Activated CD8-positive, alpha-beta T cell treated with anti-CD3 and anti-CD28 coated beads for 36 hours (primary cell): ENCODE measurements at regions not wholly inside any gene's neighbourhood (a gene's known extent, or its start where the extent isn't known, plus 50 kb on each side); places are given as distances from the start of the nearest gene placed in this dataset.

Source experiments
- ATAC-seq: fragments of 200-7000 bp; cut with Tn5 transposase; one replicate; pipeline ENCODE4 v1.10.0; 2021; ENCODE audit warnings: mild to moderate bottlenecking, moderate library complexity
- CTCF ChIA-PET: fragments of 350-600 bp; sonication (Branson Sonifier 250); formaldehyde crosslinking; loops from one replicate; lab custom pipeline; 2021; ENCODE audit warnings: antibody characterized with exemption; lab: Charles Lee
- POLR2A ChIA-PET: fragments of 350-600 bp; sonication (Branson Sonifier 250); formaldehyde crosslinking; loops from one replicate; lab custom pipeline; 2021; ENCODE audit warnings: antibody characterized with exemption; lab: Charles Lee
- DNase-seq: peaks from one replicate; pipeline ENCODE4 v3.0.0-alpha.2; 2020
- H3K27ac Mint-ChIP-seq: one replicate; pipeline ENCODE4 v1.8.0; 2021; ENCODE audit warnings: mild to moderate bottlenecking, mixed read lengths
- H3K27me3 Mint-ChIP-seq: one replicate; pipeline ENCODE4 v1.8.0; 2021; ENCODE audit warnings: mixed read lengths
- H3K36me3 Mint-ChIP-seq: one replicate; pipeline ENCODE4 v1.8.0; 2021; ENCODE audit warnings: low read depth, mixed read lengths
- H3K4me1 Mint-ChIP-seq: one replicate; pipeline ENCODE4 v1.8.0; 2021; ENCODE audit warnings: low read depth, mixed read lengths
- H3K4me3 Mint-ChIP-seq: one replicate; pipeline ENCODE4 v1.8.0; 2021; ENCODE audit warnings: mild to moderate bottlenecking, moderate library complexity, mixed read lengths
- H3K9me3 Mint-ChIP-seq: one replicate; pipeline ENCODE4 v1.8.0; 2021; ENCODE audit warnings: mixed read lengths
- CTCF ChIP-seq: fragments of 200-600 bp; IDR thresholded peaks from one replicate; pipeline ENCODE4 v1.8.0; 2022; ENCODE audit warnings: antibody characterized with exemption, mild to moderate bottlenecking
- intact Hi-C: fragments of 100-400 bp; cut with micrococcal nuclease; formaldehyde crosslinking; loops from one replicate; pipeline ENCODE4 v1.10.0; 2022

GRCh38 chr10:44235363-44235762 is 149.5 kb downstream of the CXCL12 start:
- Mint-ChIP-seq H3K27ac (no peak overlapping the region), H3K27me3 (no peaks in the 10 kb centered on the region), H3K4me3 (no peak overlapping the region), H3K36me3 (no peaks in the 10 kb centered on the region), H3K9me3 (peaks cover 2% of the 10 kb centered on the region), H3K4me1 (no peaks in the 10 kb centered on the region)
- no peak for TF ChIP-seq CTCF
- DNase-seq (no peak), ATAC-seq (no peak)
- POLR2A ChIA-PET: no interaction called here
- intact Hi-C loops: no loop called here
- CTCF ChIA-PET: no interaction called here

DNA sequence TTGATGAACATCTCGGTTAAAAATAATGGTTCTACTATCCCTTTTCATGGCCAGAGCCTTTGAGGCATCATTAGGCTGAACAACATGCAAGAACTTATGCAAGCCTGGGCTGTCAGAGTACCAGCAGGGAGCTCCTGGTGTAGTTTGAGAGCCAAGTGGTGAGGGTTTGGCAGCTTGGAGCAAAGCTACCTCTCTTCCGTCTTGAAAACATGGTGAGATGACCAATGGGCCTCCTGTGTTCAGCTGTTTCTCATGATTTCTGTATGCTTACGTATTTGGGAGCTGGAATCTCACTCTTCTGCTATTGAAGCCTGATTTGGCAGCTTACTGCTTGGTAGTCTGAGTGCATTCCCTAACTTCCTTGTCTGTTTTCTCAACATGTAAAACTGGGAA is 150.4 kb downstream of the CXCL12 start:
- Mint-ChIP-seq H3K4me3 (no peak overlapping the region), H3K27ac (no peak overlapping the region), H3K4me1 (no peaks in the 10 kb centered on the region), H3K9me3 (peaks cover 2% of the 10 kb centered on the region), H3K27me3 (no peaks in the 10 kb centered on the region), H3K36me3 (no peaks in the 10 kb centered on the region)
- ATAC-seq: no peak
- ChIA-PET POLR2A (no interaction called here), CTCF (no interaction called here)
- DNase-seq: no peak
- no peak for TF ChIP-seq CTCF
- intact Hi-C loops: no loop called here

- no peaks in the 10 kb centered on the region for H3K4me1 Mint-ChIP-seq
- H3K27ac Mint-ChIP-seq: no peak overlapping the region
- H3K4me3 Mint-ChIP-seq: no peak overlapping the region
- intact Hi-C loops: no loop called here
- ChIA-PET CTCF (no interaction called here), POLR2A (no interaction called here)
- no peak for TF ChIP-seq CTCF
- H3K9me3 Mint-ChIP-seq: peaks cover 2% of the 10 kb centered on the region
- H3K27me3 Mint-ChIP-seq: no peaks in the 10 kb centered on the region
- DNase-seq (no peak), ATAC-seq (no peak)
- no peaks in the 10 kb centered on the region for H3K36me3 Mint-ChIP-seq
Observed at GRCh38 chr10:44233561-44234482, 151.1 kb downstream of the CXCL12 start.

DNA sequence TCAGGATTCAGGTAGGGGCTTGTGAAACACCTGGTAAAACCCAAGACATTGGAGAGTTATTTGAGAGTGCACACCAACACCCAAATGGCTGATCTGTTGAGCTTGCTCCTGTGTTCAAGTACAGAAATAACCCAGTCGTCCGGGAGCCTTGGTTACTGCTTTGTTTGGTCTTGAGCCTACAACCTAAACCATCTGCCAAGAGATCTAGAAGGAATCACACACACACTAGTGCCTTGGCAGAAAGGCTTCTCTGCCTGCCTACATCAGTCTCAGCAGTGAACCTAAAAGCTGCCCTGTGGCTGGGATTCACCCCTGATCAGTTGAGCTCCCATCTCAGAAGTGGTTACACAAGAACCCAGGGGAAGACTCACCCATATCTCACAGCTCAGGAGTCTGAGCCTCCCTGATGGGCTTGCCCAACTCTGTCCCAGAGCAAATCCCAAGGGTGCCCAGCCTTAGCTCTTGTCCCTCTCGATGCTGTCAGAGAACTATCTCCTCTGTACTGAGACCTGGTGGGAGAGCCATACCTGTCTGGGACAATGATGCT is 167.6 kb downstream of the CXCL12 start:
- H3K36me3 Mint-ChIP-seq: no peaks in the 10 kb centered on the region
- intact Hi-C loops: no loop called here
- H3K27ac Mint-ChIP-seq: no peak overlapping the region
- CTCF ChIA-PET: no interaction called here
- TF ChIP-seq CTCF: no peak
- no peaks in the 10 kb centered on the region for H3K4me1 Mint-ChIP-seq
- ATAC-seq (no peak), DNase-seq (no peak)
- H3K27me3 Mint-ChIP-seq: peaks cover 2% of the 10 kb centered on the region
- H3K9me3 Mint-ChIP-seq: peaks cover 10% of the 10 kb centered on the region
- H3K4me3 Mint-ChIP-seq: no peak overlapping the region
- POLR2A ChIA-PET: no interaction called here

DNA sequence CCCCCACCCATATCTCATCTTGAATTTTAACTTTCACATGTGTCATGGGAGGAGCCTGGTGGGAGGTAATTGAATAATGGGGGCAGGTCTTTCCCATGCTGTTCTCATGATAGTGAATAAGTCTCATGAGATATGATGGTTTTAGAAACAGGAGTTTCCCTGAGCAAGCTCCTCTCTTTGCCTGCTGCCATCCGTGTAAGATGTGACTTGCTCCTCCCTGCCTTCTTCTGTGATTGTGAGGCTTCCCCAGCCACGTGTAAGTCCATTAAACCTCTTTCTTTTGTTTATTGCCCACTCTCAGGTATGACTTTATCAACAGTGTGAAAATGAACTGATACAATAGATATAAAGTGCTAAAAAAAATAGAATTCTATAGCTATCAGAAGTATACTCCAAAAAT is 168.8 kb downstream of the CXCL12 start:
- Mint-ChIP-seq H3K27me3 (peaks cover 4% of the 10 kb centered on the region), H3K4me1 (no peaks in the 10 kb centered on the region), H3K9me3 (peaks cover 10% of the 10 kb centered on the region), H3K36me3 (no peaks in the 10 kb centered on the region), H3K27ac (no peak overlapping the region), H3K4me3 (no peak overlapping the region)
- DNase-seq (no peak), ATAC-seq (no peak)
- intact Hi-C loops: no loop called here
- POLR2A ChIA-PET: no interaction called here
- TF ChIP-seq CTCF: no peak
- CTCF ChIA-PET: no interaction called here
